ENCODE measurements at regions not wholly inside any gene's neighbourhood (a gene's known extent, or its start where the extent isn't known, plus 50 kb on each side); places are given as distances from the start of the nearest gene placed in this dataset.

GRCh38 chr2:18131761-18132160 is 253.3 kb downstream of the KCNS3 start:
- no peak overlapping the region for H3K4me3 ChIP-seq
- no peak for TF ChIP-seq POLR2A (IDR thresholded peaks at IDR 0.05)
- TF ChIP-seq CTCF (IDR thresholded peaks at IDR 0.05): no peak
- no peak overlapping the region for H3K27ac ChIP-seq
- H3K9me3 ChIP-seq (replicated peaks in 1 of 3): no peaks in the 10 kb centered on the region
- WGBS, 4 donors: 56 to 71% (median 57%) methylated on average over 1 of the region's 1 CpG
- intact Hi-C loops (cut with DNase I): no loop called here
- no peaks in the 10 kb centered on the region for H3K27me3 ChIP-seq
- H3K4me1 ChIP-seq (replicated peaks in 1 of 2): no peaks in the 10 kb centered on the region
- H3K36me3 ChIP-seq (replicated peaks in 1 of 2): no peaks in the 10 kb centered on the region
- DNase-seq: no peak

GRCh38 chr2:18129348-18129747 is 250.9 kb downstream of the KCNS3 start:
- Histone ChIP-seq H3K27me3 (no peaks in the 10 kb centered on the region), H3K4me1 (replicated peaks in 1 of 2) (peaks cover 0 to 4% of the 10 kb centered on the region in 2 donors), H3K9me3 (replicated peaks in 1 of 3) (no peaks in the 10 kb centered on the region), H3K4me3 (no peak overlapping the region), H3K36me3 (replicated peaks in 1 of 2) (no peaks in the 10 kb centered on the region), H3K27ac (no peak overlapping the region)
- no peak for DNase-seq
- TF ChIP-seq CTCF (IDR thresholded peaks at IDR 0.05) (no peak), POLR2A (IDR thresholded peaks at IDR 0.05) (no peak)
- intact Hi-C loops (cut with DNase I): no loop called here

- no peaks in the 10 kb centered on the region for H3K27me3 ChIP-seq
- no peaks in the 10 kb centered on the region for H3K36me3 ChIP-seq (replicated peaks in 1 of 2)
- DNase-seq: no peak
- H3K27ac ChIP-seq: no peak overlapping the region
- peaks cover 0 to 4% of the 10 kb centered on the region in 2 donors for H3K4me1 ChIP-seq (replicated peaks in 1 of 2)
- 70 to 89% (median 79%) methylated on average over 1 of the region's 1 CpG for WGBS, 4 donors
- H3K4me3 ChIP-seq: no peak overlapping the region
- no peak for TF ChIP-seq POLR2A (IDR thresholded peaks at IDR 0.05)
- TF ChIP-seq CTCF (IDR thresholded peaks at IDR 0.05): no peak
- intact Hi-C loops (cut with DNase I): no loop called here
- no peaks in the 10 kb centered on the region for H3K9me3 ChIP-seq (replicated peaks in 1 of 3)
These were observed 246.8 kb downstream of the KCNS3 start for GRCh38 chr2:18125303-18125702.

GRCh38 chr2:18124116-18124835 is 245.8 kb downstream of the KCNS3 start:
- Histone ChIP-seq H3K4me1 (replicated peaks in 1 of 2) (peaks cover 0 to 4% of the 10 kb centered on the region in 2 donors), H3K27ac (no peak overlapping the region), H3K4me3 (no peak overlapping the region), H3K9me3 (replicated peaks in 1 of 3) (no peaks in the 10 kb centered on the region), H3K27me3 (no peaks in the 10 kb centered on the region), H3K36me3 (replicated peaks in 1 of 2) (no peaks in the 10 kb centered on the region)
- 77 to 91% (median 82%) methylated on average over 6 of the region's 6 CpGs for WGBS, 4 donors
- intact Hi-C loops (cut with DNase I): no loop called here
- TF ChIP-seq POLR2A (IDR thresholded peaks at IDR 0.05): no peak
- TF ChIP-seq CTCF (IDR thresholded peaks at IDR 0.05): no peak
- no peak for DNase-seq
